ENCODE measurements at regions not wholly inside any gene's neighbourhood (a gene's known extent, or its start where the extent isn't known, plus 50 kb on each side); places are given as distances from the start of the nearest gene placed in this dataset.

DNA sequence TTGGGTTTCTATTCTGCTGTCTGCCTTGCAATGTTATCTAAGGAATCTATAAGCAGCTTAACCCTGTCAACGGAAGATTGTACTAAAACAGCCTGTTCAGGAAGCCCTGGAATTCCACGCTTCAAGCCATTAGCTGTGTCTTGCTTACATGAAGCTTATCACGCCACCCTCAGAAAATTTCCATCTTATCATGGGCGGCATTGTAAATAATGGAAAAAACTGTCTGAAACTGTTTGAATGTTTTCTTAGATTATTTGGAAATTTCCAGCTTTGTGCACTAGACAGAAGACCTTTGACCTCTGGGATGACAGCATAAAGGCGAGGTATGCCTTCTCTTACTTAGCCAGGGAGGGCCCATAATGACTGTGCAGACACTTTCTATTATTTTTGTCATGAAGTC lies 319.7 kb downstream of the KCNRG start:
- TF ChIP-seq, protein P1, sequence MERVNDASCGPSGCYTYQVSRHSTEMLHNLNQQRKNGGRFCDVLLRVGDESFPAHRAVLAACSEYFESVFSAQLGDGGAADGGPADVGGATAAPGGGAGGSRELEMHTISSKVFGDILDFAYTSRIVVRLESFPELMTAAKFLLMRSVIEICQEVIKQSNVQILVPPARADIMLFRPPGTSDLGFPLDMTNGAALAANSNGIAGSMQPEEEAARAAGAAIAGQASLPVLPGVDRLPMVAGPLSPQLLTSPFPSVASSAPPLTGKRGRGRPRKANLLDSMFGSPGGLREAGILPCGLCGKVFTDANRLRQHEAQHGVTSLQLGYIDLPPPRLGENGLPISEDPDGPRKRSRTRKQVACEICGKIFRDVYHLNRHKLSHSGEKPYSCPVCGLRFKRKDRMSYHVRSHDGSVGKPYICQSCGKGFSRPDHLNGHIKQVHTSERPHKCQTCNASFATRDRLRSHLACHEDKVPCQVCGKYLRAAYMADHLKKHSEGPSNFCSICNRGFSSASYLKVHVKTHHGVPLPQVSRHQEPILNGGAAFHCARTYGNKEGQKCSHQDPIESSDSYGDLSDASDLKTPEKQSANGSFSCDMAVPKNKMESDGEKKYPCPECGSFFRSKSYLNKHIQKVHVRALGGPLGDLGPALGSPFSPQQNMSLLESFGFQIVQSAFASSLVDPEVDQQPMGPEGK (CRISPR knock-in tag; IDR thresholded peaks at IDR 0.05; ENCODE audit: borderline replicate concordance): no peak
- no peak for TF ChIP-seq ARNTL (CRISPR knock-in tag; IDR thresholded peaks at IDR 0.05; ENCODE audit: borderline replicate concordance, low read depth)
- TF ChIP-seq TCF4 (CRISPR knock-in tag; IDR thresholded peaks at IDR 0.05; ENCODE audit: borderline replicate concordance): no peak
- TF ChIP-seq OSR1 (CRISPR knock-in tag; IDR thresholded peaks at IDR 0.05): no peak
- TF ChIP-seq ZC3H10 (CRISPR knock-in tag; IDR thresholded peaks at IDR 0.05): no peak
- TF ChIP-seq CSDC2 (CRISPR knock-in tag; IDR thresholded peaks at IDR 0.05): no peak
- no peak for TF ChIP-seq RARB (CRISPR knock-in tag; IDR thresholded peaks at IDR 0.05)
- no peak for TF ChIP-seq BACH2 (CRISPR knock-in tag; IDR thresholded peaks at IDR 0.05; ENCODE audit: borderline replicate concordance)
- TF ChIP-seq TOX (CRISPR knock-in tag; IDR thresholded peaks at IDR 0.05; ENCODE audit: borderline replicate concordance): no peak
- ATAC-seq: no peak

DNA sequence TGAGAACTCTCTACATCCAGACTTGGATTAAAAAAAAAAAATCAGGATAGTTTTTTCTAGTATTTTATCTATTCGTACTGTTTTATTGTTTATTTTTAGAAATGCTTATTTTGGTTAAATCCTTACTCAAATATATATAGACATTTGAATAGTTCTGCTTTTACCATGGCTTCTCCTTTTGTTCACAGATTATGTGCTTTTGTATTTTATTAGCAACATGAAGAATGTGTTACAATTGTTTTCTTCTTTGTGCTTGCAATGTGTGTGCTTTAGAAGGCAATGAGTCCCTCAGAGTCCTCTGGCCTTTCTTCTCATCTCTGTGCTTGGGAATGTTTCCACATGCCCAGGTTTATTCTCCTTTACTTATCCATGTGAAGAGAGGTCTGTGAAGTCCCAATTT lies 324.0 kb downstream of the KCNRG start:
- ATAC-seq: no peak
- TF ChIP-seq TSHZ2 (CRISPR knock-in tag; IDR thresholded peaks at IDR 0.05) (no peak), RARB (CRISPR knock-in tag; IDR thresholded peaks at IDR 0.05) (no peak), ZNF565 (CRISPR knock-in tag; conservative IDR thresholded peaks at IDR 0.05; ENCODE audit: low read depth) (no peak), ZNF70 (CRISPR knock-in tag; IDR thresholded peaks at IDR 0.05) (no peak), CSDC2 (CRISPR knock-in tag; IDR thresholded peaks at IDR 0.05) (no peak), TOX (CRISPR knock-in tag; IDR thresholded peaks at IDR 0.05; ENCODE audit: borderline replicate concordance) (no peak), ZC3H10 (CRISPR knock-in tag; IDR thresholded peaks at IDR 0.05) (no peak), ZFP30 (CRISPR knock-in tag; IDR thresholded peaks at IDR 0.05) (no peak), SNAI2 (CRISPR knock-in tag; IDR thresholded peaks at IDR 0.05) (no peak), ZNF8 (CRISPR knock-in tag; IDR thresholded peaks at IDR 0.05) (no peak), OSR1 (CRISPR knock-in tag; IDR thresholded peaks at IDR 0.05) (no peak), ESRRG (CRISPR knock-in tag; IDR thresholded peaks at IDR 0.05) (no peak), TCF4 (CRISPR knock-in tag; IDR thresholded peaks at IDR 0.05; ENCODE audit: borderline replicate concordance) (no peak), ZFP3 (CRISPR knock-in tag; IDR thresholded peaks at IDR 0.05) (no peak), BACH2 (CRISPR knock-in tag; IDR thresholded peaks at IDR 0.05; ENCODE audit: borderline replicate concordance) (no peak), ISL1 (CRISPR knock-in tag; IDR thresholded peaks at IDR 0.05) (no peak)
- TF ChIP-seq, protein P2, sequence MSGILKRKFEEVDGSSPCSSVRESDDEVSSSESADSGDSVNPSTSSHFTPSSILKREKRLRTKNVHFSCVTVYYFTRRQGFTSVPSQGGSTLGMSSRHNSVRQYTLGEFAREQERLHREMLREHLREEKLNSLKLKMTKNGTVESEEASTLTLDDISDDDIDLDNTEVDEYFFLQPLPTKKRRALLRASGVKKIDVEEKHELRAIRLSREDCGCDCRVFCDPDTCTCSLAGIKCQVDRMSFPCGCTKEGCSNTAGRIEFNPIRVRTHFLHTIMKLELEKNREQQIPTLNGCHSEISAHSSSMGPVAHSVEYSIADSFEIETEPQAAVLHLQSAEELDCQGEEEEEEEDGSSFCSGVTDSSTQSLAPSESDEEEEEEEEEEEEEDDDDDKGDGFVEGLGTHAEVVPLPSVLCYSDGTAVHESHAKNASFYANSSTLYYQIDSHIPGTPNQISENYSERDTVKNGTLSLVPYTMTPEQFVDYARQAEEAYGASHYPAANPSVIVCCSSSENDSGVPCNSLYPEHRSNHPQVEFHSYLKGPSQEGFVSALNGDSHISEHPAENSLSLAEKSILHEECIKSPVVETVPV (CRISPR knock-in tag; IDR thresholded peaks at IDR 0.05): no peak
- TF ChIP-seq, protein P3, sequence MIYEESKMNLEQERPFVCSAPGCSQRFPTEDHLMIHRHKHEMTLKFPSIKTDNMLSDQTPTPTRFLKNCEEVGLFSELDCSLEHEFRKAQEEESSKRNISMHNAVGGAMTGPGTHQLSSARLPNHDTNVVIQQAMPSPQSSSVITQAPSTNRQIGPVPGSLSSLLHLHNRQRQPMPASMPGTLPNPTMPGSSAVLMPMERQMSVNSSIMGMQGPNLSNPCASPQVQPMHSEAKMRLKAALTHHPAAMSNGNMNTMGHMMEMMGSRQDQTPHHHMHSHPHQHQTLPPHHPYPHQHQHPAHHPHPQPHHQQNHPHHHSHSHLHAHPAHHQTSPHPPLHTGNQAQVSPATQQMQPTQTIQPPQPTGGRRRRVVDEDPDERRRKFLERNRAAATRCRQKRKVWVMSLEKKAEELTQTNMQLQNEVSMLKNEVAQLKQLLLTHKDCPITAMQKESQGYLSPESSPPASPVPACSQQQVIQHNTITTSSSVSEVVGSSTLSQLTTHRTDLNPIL (CRISPR knock-in tag; IDR thresholded peaks at IDR 0.05; ENCODE audit: low read depth): no peak
- TF ChIP-seq, protein P1 (CRISPR knock-in tag; IDR thresholded peaks at IDR 0.05; ENCODE audit: borderline replicate concordance): no peak
- TF ChIP-seq, protein P4, sequence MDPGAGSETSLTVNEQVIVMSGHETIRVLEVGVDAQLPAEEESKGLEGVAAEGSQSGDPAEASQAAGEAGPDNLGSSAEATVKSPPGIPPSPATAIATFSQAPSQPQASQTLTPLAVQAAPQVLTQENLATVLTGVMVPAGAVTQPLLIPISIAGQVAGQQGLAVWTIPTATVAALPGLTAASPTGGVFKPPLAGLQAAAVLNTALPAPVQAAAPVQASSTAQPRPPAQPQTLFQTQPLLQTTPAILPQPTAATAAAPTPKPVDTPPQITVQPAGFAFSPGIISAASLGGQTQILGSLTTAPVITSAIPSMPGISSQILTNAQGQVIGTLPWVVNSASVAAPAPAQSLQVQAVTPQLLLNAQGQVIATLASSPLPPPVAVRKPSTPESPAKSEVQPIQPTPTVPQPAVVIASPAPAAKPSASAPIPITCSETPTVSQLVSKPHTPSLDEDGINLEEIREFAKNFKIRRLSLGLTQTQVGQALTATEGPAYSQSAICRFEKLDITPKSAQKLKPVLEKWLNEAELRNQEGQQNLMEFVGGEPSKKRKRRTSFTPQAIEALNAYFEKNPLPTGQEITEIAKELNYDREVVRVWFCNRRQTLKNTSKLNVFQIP (CRISPR knock-in tag; IDR thresholded peaks at IDR 0.05; ENCODE audit: borderline replicate concordance, low read depth): no peak

Data from SK-N-SH treated with all-trans-retinoic acid at 6 μM for 48 hours (cell line).